22Rv1 (cell line): ENCODE measurements at regions not wholly inside any gene's neighbourhood (a gene's known extent, or its start where the extent isn't known, plus 50 kb on each side); places are given as distances from the start of the nearest gene placed in this dataset.
A peak's percentile ranks its signal among the peaks of the same experiment; 100 is the strongest.
"Not testable (repeated sequence)": the region's sequence is repeated elsewhere in the genome, so short reads cannot be mapped to it uniquely, and the experiment has no call there.

Experiments used
- H3K27ac ChIP-seq: fragments of 450-650 bp; 2 replicates; pipeline ENCODE4 v1.5.1; 2017
- TF ChIP-seq, protein P1 (sequence below): fragments of 450-650 bp; IDR thresholded peaks from 2 replicates; pipeline ENCODE4 v1.5.1; 2017; ENCODE audit warnings: mild to moderate bottlenecking

DNA sequence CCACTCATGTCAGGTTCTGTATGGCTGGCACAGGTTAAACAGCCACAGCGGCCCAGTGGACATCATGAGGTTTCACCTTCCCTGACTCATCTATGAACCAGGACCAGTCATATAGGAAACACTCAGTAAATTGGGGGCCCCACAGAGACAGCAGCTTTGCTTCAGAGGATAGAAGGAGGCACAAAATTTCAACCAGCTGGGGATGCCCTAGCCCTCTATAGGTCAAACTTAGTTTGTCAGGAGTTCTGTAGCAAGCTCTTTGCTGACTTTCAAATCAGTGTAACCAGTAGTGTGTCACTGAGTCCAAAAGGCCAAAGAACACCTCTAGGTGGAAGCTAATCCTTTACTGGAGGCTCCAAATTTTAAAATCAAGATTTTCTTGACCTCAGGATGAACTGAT lies 4157.8 kb upstream of the TPTE start:
- not testable (repeated sequence) for H3K27ac ChIP-seq

DNA sequence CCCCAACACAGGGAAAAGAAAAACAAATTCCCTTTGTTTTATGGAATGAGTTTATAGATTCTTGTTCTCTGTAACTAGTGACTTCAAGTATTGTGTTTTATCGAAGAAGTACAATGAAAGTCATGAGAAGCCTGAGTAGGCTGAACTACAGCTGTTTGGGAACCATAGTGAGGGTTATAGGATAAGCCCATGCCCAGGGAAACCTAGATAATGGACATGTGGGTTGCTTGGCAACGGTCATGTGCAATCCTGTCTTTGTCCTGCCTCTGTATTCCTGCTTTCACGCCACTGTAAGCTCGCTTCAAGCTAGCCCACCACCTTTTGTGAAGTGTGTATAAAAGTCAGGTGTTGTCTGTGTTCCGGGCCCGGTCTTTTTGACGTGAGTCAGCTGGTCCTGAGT lies 4152.6 kb upstream of the TPTE start:
- not testable (repeated sequence) for H3K27ac ChIP-seq

DNA sequence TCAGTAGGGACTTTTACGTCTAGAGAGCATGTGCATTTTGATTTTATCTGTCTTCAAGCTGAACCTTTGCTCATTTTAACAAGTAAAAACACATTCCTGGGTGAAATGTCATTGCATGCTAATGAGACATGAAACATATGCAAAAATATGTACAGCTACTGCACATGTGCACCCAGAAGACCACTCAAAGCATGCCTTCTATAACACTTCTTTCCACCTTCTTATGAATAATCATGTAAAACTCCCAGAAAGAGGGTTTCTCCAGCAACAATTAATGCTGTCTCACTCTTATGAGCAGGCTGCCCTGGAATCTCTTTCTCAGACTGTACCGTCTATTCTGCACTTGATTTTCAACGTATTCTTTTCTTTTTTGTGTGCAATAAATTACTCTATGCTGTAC lies 4148.1 kb upstream of the TPTE start:
- peak overlapping the region; percentile 87 for H3K27ac ChIP-seq

DNA sequence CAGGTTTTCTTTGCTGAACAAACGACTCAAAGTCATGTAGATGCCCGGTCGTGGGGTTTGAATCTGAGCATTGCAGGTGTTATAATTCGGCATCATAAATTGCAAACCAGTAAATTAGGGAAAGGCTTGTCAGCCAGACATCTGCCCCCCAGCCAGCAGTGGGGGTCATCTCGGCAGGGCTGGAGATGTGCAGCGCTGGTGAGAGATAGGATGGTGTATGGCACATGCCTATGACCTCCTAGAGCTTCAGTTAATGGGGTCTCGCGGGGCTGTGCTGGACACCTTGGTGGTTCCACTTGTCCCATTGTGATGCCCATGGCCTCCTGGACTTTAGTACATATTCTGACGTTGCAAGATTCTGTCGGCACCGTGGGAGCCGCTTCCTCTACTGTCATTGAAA lies 4147.2 kb upstream of the TPTE start:
- H3K27ac ChIP-seq: not testable (repeated sequence)
- TF ChIP-seq, protein P1, sequence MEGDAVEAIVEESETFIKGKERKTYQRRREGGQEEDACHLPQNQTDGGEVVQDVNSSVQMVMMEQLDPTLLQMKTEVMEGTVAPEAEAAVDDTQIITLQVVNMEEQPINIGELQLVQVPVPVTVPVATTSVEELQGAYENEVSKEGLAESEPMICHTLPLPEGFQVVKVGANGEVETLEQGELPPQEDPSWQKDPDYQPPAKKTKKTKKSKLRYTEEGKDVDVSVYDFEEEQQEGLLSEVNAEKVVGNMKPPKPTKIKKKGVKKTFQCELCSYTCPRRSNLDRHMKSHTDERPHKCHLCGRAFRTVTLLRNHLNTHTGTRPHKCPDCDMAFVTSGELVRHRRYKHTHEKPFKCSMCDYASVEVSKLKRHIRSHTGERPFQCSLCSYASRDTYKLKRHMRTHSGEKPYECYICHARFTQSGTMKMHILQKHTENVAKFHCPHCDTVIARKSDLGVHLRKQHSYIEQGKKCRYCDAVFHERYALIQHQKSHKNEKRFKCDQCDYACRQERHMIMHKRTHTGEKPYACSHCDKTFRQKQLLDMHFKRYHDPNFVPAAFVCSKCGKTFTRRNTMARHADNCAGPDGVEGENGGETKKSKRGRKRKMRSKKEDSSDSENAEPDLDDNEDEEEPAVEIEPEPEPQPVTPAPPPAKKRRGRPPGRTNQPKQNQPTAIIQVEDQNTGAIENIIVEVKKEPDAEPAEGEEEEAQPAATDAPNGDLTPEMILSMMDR: peak; percentile 36

DNA sequence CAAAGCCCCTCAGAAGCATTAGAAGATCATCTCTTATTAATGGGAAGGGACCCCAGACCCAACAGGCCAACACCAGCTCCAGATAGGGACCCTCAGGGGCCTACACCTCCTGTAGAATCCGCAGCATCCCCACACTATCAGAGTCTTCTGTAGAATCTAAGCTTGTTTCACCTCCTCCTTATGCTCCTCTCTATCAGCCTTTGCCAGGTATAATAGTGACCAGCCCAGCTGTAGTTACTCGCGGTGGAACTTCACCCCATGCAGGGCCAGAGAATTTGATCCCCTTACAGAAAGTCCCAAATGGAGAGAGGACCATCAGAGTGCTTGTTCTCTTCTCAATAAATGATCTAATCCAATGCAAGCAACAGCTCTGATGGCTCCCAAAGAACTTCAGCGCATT lies 4146.5 kb upstream of the TPTE start:
- H3K27ac ChIP-seq: not testable (repeated sequence)

DNA sequence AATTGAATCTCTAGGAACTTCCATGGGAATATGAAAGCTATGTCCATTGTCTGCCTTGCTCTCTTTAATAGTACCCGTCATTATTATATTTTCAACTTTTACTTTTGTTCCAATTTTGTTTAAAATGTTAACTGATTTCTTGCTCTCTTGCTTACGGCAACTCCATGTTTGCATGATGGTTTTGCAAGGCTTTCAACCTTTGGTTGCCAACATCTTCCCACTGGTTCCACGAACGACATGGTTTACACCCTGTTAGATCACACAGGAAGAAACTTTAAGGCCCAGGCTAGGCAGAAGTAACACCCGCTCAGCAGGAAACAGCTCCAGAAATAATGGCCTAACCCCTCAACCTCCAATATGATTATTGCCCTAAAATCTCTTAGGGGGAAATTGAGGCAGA lies 4145.6 kb upstream of the TPTE start:
- not testable (repeated sequence) for H3K27ac ChIP-seq

DNA sequence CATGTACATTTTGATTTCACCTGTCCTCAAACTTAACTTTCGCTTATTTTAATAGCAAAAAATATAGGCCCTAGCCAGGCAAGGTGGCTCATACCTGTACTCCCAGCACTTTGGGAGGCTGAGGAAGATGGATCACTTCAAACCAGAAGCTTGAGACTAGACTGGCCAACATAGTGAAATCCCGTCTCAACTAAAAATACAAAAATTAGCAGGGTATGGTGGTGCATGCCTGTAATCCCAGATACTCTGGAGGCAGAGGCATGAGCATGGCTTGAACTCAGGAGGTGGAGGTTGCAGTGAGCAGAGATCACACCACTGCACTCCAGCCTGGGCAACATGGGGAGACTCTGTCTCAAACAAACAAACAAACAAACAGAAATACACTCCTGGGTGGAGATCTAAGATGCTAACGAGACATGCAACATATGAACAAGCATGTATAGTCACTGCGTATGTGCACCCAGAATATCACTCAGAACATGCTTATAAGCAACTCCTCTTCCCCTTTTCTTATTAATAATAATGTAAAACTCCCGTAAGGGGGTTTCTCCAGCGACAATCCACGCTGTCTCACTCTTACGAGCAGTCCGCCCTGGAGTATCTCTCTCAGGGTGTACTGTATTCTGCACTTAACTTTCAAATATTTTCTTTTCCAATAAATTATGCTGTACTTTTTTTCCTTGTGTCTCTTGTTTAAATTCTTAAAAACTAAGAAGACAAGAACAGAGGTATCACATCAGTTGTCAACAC lies 4144.9 kb upstream of the TPTE start:
- H3K27ac ChIP-seq: not testable (repeated sequence)
